Skeletal muscle tissue (tissue), 3 donors: ENCODE measurements at regions not wholly inside any gene's neighbourhood (a gene's known extent, or its start where the extent isn't known, plus 50 kb on each side); places are given as distances from the start of the nearest gene placed in this dataset.

ENCODE experiments used
- H3K27ac ChIP-seq: one replicate; pipeline ENCODE4 v1.7.0; 2013; ENCODE audit warnings: mild to moderate bottlenecking, low read depth, low read length, inconsistent platforms
- H3K27me3 ChIP-seq, 3 donors: one replicate each; pipeline ENCODE4 v1.7.0; 2013; ENCODE audit warnings: low read length in 3 of 3; ENCODE audit not compliant: control insufficient read depth in 3 of 3, insufficient read depth in 3 of 3
- H3K36me3 ChIP-seq, 3 donors: one replicate each; pipeline ENCODE4 v1.7.0; 2013; ENCODE audit warnings: low read length in 3 of 3; ENCODE audit not compliant: control insufficient read depth in 3 of 3, insufficient read depth in 3 of 3
- H3K4me1 ChIP-seq, 3 donors: one replicate each; pipeline ENCODE4 v1.7.0; 2013; ENCODE audit warnings: low read length in 3 of 3, mild to moderate bottlenecking in 3 of 3; ENCODE audit not compliant: control insufficient read depth in 3 of 3, insufficient read depth in 3 of 3
- H3K4me3 ChIP-seq, 3 donors: one replicate each; pipeline ENCODE4 v1.7.0; 2013; ENCODE audit warnings: low read length in 3 of 3
- H3K9ac ChIP-seq, 3 donors: one replicate each; pipeline ENCODE4 v1.7.0; 2013; ENCODE audit warnings: low read length in 3 of 3, mild to moderate bottlenecking in 3 of 3, moderate library complexity in 2 of 3, low read depth in 1 of 3
- H3K9me3 ChIP-seq, 3 donors: one replicate each; pipeline ENCODE4 v1.7.0; 2013; ENCODE audit warnings: low read length in 3 of 3; ENCODE audit not compliant: control insufficient read depth in 3 of 3
- donor health status: Osteomylitis.

DNA sequence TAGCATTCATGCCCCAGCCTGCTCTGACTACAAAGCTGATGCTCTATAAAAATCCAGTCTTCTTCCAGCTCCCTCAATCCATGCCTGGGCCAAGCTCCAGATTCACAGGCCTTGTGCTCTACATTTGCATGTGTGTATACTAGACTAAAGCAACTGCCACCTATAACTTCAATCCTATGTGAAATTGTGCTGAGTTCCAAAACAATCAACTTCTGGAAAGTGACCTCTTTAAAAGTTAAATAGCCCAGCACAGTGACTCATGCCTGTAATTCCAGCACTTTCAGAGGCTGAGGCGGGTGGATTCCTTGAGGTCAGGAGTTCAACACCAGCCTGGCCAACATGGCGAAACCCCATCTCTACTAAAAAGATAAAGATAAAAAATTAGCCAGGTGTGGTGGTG, 114.3 kb upstream of the ZC3H12C start:
- no peak overlapping the region for H3K9ac ChIP-seq
- H3K9me3 ChIP-seq, result no peaks in the 10 kb centered on the region

GRCh38 chr11:109981031-109981636, 112.1 kb upstream of the ZC3H12C start:
- Histone ChIP-seq H3K4me1 (no peaks in the 10 kb centered on the region), H3K4me3 (no peak overlapping the region), H3K9me3 (no peaks in the 10 kb centered on the region), H3K36me3 (no peaks in the 10 kb centered on the region), H3K27ac (no peak overlapping the region), H3K27me3 (no peaks in the 10 kb centered on the region), H3K9ac (no peak overlapping the region)

More for the DNA sequence above, 114.3 kb upstream of the ZC3H12C start:
- Histone ChIP-seq H3K36me3 (no peaks in the 10 kb centered on the region), H3K27me3 (no peaks in the 10 kb centered on the region), H3K4me1 (no peaks in the 10 kb centered on the region), H3K4me3 (no peak overlapping the region), H3K27ac (no peak overlapping the region)

GRCh38 chr11:109983358-109983757, 109.8 kb upstream of the ZC3H12C start:
- H3K9me3 ChIP-seq, result no peaks in the 10 kb centered on the region
- no peaks in the 10 kb centered on the region for H3K27me3 ChIP-seq
- no peak overlapping the region for H3K27ac ChIP-seq
- no peak overlapping the region for H3K9ac ChIP-seq
- H3K4me1 ChIP-seq, result no peaks in the 10 kb centered on the region
- no peaks in the 10 kb centered on the region for H3K36me3 ChIP-seq
- no peak overlapping the region for H3K4me3 ChIP-seq

GRCh38 chr11:109984634-109985289, 108.4 kb upstream of the ZC3H12C start:
- H3K4me3 ChIP-seq, result no peak overlapping the region
- no peaks in the 10 kb centered on the region for H3K4me1 ChIP-seq
- H3K9ac ChIP-seq, result no peak overlapping the region
- H3K27me3 ChIP-seq, result no peaks in the 10 kb centered on the region
- H3K9me3 ChIP-seq, result no peaks in the 10 kb centered on the region
- H3K36me3 ChIP-seq, result no peaks in the 10 kb centered on the region
- H3K27ac ChIP-seq, result no peak overlapping the region

GRCh38 chr11:109986488-109986887, 106.7 kb upstream of the ZC3H12C start:
- H3K9me3 ChIP-seq, result no peaks in the 10 kb centered on the region
- no peaks in the 10 kb centered on the region for H3K36me3 ChIP-seq
- H3K27me3 ChIP-seq, result no peaks in the 10 kb centered on the region
- H3K4me3 ChIP-seq, result no peak overlapping the region
- no peak overlapping the region for H3K9ac ChIP-seq
- no peak overlapping the region for H3K27ac ChIP-seq
- no peaks in the 10 kb centered on the region for H3K4me1 ChIP-seq

DNA sequence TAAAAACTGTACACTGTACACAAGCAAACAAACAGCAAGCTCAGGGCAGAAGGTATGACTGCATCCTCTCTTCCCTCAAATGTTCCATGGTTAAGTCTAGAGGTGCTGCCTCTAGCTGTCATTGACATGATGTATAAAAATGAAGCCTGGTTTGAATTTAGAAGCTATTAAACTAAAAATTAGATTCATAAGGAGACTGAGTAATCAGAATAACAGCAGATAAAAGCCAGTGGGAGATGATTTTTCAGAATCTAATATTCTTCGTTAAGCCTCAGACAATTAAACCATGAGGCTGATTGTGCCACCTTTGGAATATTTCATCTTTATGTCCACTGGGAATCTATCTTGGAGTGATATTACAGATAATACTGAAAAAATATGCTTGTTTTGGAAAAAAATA, 101.4 kb upstream of the ZC3H12C start:
- Histone ChIP-seq H3K36me3 (no peaks in the 10 kb centered on the region), H3K4me1 (no peaks in the 10 kb centered on the region), H3K27me3 (no peaks in the 10 kb centered on the region), H3K27ac (no peak overlapping the region), H3K9me3 (no peaks in the 10 kb centered on the region), H3K4me3 (no peak overlapping the region), H3K9ac (no peak overlapping the region)

GRCh38 chr11:109993786-109994185, 99.4 kb upstream of the ZC3H12C start:
- Histone ChIP-seq H3K27me3 (no peaks in the 10 kb centered on the region), H3K9me3 (no peaks in the 10 kb centered on the region), H3K4me1 (peaks cover 0 to under 1% (median 0%) of the 10 kb centered on the region in 3 donors), H3K9ac (no peak overlapping the region), H3K27ac (no peak overlapping the region), H3K36me3 (no peaks in the 10 kb centered on the region), H3K4me3 (no peak overlapping the region)

DNA sequence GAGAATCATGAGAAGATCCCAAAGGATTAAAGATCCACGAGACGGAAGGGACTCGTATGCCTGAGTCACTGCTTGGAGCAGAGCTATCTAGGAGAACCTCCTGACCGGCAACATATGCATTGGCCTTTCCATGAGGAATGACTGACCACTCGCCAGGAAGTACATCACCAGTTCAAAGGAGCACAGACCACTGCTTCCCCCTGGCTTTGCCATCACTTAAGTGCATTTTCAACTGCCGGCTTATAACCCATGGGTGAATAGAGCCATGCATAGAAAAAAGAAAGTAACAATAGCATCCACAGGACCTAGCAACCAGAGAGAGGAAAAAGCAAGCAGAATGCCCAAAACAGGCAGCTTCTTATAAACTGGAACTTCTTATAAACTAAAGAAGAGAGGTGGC, 98.3 kb upstream of the ZC3H12C start:
- H3K27ac ChIP-seq, result no peak overlapping the region
- no peaks in the 10 kb centered on the region for H3K9me3 ChIP-seq
- no peaks in the 10 kb centered on the region for H3K36me3 ChIP-seq
- no peak overlapping the region for H3K9ac ChIP-seq
- H3K4me1 ChIP-seq, result peaks cover 2 to 3% (median 3%) of the 10 kb centered on the region in 3 donors
- H3K27me3 ChIP-seq, result no peaks in the 10 kb centered on the region
- H3K4me3 ChIP-seq, result no peak overlapping the region

DNA sequence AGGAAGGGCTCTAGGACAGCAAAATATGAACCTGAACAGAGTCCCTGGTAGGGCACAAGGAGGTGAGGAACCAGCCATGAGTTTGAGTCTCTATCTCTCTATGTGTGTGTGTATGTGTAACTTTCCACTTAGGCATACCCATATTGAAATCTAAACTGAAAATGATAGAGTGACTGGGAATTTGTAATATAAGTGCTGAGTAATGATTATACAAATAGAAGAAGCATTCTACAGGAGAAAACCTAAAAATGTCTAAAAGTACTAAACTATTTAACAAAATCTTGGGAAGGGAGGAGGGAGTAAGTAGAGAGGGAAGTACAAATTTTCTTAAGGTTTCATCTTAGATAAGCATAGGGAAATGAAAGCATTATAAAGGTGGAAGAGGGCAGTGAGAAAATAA, 97.1 kb upstream of the ZC3H12C start:
- Histone ChIP-seq H3K36me3 (no peaks in the 10 kb centered on the region), H3K9me3 (no peaks in the 10 kb centered on the region), H3K27ac (no peak overlapping the region), H3K4me3 (no peak overlapping the region), H3K9ac (no peak overlapping the region), H3K4me1 (peaks cover 2 to 3% (median 3%) of the 10 kb centered on the region in 3 donors), H3K27me3 (no peaks in the 10 kb centered on the region)

DNA sequence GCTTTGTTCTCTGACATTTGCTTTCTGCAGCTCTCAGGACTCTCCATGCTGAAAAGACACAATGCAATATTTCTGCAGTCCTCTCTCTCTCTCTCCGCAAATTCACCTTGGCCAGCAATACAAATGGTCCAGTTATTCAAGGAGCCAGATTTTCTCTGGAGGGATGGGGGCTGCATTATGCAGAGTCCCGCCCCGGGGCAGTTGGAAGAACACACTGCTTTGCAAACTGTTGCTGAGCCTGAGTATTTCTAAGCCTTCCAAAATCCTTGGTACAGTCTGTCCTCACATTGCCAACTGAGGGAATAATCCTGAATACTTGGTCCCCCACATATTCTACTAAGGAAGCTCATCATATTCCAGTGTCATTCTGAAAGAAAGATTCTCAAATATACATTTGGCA, 94.3 kb upstream of the ZC3H12C start:
- Histone ChIP-seq H3K27me3 (no peaks in the 10 kb centered on the region), H3K36me3 (no peaks in the 10 kb centered on the region), H3K27ac (no peak overlapping the region), H3K4me1 (peaks cover 2 to 3% (median 3%) of the 10 kb centered on the region in 3 donors), H3K4me3 (no peak overlapping the region), H3K9me3 (no peaks in the 10 kb centered on the region), H3K9ac (no peak overlapping the region)
